HG02885 (cell line): ENCODE measurements at regions not wholly inside any gene's neighbourhood (a gene's known extent, or its start where the extent isn't known, plus 50 kb on each side); places are given as distances from the start of the nearest gene placed in this dataset.

ENCODE experiments used
- ATAC-seq: cut with Tn5 transposase; IDR thresholded peaks from one replicate; pipeline ENCODE4 v1.9.1; 2021; ENCODE audit warnings: mild to moderate bottlenecking; ENCODE audit not compliant: unreplicated experiment, poor library complexity

DNA sequence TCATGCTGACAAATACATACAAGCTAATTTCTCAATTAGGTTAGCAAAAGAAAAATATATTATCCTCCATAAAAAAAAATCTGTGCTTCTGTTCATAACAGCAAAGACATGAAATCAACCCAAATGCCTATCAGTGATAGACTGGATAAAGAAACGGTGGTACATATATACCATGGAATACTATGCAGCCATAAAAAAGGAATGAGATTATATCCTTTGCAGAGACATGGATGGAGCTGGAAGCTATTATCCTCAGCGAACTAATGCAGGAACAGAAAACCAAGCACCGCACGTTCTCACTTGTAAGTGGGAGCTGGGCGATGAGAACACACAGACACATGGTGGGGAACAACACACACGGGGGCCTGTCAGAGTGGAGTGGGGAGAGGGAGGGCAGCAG is 84.0 kb upstream of the PALMD start:
- ATAC-seq: no peak

- ATAC-seq: no peak
These were observed 80.2 kb upstream of the PALMD start for GRCh38 chr1:99565606-99566289.

DNA sequence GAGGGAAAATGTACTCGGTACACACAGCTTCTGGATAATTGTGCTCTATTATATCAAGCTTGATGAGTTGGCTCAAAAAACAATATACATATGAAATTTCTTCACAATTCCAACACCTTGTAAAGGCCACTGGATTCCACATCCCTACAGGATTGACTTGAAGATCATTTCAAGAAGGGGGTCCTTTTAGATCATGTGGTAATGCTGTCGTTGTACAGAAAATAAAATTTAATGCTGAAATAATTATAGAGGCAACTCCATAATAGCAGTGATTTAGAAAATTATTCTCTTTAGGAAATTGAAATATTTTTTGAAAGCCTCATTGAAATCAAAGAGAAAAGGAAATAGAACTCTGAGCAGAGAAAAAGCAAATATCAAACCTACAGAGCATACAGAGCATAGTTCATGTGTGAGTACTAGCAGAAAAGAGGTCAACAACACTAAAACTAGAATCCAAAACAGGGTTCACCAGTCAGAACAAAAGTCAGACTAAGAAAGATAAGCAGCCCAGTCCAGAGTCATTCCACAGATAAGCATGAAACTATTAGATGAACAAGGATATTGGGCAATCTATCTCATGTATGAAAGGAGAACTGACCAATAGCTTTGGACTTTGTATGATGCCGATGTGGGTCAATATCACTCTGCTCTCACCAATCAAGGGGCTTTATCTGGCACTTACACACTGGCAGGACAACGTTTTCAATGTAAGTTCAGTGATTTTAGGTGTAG is 79.5 kb upstream of the PALMD start:
- ATAC-seq: no peak

- no peak for ATAC-seq
These were observed 75.3 kb upstream of the PALMD start for GRCh38 chr1:99570486-99571089.

GRCh38 chr1:99571092-99571734 is 74.7 kb upstream of the PALMD start:
- no peak for ATAC-seq

GRCh38 chr1:99573431-99574217 is 72.3 kb upstream of the PALMD start:
- ATAC-seq: no peak

GRCh38 chr1:99577313-99577712 is 68.6 kb upstream of the PALMD start:
- ATAC-seq: no peak

DNA sequence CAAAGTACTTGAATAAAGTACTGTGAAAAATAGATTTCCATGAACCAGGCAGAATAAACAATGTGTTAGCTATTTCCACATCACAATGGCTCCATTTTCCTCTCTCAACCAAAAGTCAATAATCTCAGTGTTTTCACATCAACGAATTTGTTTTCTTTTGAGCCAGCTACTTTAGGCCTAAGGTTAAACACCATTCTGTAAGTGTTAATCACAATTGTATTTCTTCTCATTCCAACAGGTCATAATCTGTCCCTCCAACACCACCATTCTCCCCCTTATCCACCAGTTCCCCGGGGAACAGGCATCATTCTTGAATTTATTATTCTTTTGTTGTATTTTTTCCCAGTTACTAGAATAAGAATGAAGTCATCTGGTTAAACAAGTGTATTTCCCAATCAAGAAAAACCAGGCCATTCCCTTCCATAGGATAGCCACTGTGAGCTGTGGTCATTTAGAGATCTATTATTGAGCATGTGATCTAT is 66.2 kb upstream of the PALMD start:
- no peak for ATAC-seq

GRCh38 chr1:99580451-99580850 is 65.5 kb upstream of the PALMD start:
- no peak for ATAC-seq

- ATAC-seq: no peak
These were observed 58.9 kb upstream of the PALMD start for GRCh38 chr1:99587008-99587407.

DNA sequence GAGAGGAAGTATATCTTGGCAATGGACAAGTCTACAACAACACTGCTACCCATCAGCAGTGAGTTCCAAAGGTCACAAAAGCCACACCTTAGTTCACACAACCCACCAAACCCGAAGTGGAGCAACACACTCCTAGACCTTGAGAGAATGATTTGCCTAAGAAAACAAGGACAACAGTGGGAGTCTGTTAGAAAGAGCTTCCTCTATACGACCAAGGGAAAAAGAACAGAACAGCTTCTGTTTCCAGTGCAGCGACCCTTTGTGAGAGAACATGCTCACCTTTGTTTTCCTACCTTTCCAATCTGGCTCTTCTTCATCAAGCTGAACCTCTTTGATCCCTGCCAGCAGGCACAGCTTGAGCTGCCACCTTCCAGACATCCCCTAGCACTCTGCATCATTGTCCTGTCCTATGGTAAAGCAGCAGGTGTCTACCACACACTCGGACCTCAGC is 56.7 kb upstream of the PALMD start:
- ATAC-seq: no peak

GRCh38 chr1:99590578-99591209 is 55.2 kb upstream of the PALMD start:
- no peak for ATAC-seq

DNA sequence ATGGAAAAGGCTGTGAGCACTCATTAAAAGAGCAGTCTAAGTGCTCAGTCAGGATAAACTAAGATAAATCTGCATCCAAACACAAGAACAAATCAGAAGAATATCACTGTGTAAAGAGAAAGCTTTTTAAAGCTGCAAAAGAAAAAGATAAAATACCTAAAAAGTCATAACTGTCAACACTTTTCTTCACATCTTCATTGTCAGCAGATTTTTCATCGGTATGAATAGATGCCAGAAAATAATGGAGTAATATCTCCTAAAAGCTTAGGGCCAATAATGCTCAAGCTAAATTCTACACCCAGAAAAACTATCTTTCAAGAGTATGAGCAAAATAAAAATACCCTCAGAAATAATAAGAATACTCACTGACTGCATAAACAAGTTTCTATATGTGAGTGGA is 54.0 kb upstream of the PALMD start:
- no peak for ATAC-seq

- no peak for ATAC-seq
These were observed 51.7 kb upstream of the PALMD start for GRCh38 chr1:99594205-99594604.

DNA sequence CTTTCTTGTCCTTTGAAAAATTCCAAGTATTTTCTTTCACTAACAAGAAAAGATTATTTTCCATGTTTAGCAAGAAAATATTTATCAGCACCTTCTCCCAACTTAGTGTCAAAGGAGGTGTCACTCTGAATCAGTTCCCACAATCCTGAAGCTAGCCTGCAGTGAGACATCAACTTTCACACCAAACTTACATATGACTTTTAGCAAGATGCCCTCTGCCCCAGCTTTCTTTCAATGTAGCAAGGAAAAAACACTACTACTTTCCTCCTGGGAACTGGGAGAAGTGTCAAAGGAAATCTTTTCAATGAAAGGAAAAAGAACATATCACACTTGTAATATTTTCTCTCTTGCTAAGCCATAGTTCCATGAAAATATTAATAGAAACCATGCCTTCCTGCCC is 50.9 kb upstream of the PALMD start:
- ATAC-seq: no peak

DNA sequence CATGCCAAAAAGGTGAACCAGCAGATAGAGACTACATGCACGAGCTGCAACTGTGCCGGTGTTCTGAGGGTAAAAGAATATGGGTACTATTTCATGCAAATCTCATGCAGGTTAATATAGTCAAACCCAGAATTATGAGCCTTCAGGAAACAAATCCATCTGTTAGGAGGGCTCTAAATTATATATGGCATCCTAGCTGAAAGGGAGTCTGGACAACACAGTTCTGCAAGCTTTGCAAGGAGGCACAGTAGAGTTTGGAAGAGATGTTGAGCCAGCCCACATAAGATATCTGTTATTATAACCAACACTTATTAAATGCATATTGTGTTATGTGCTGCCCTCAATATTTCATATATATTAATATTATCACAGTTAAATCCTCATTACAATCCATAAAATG is 50.5 kb upstream of the PALMD start:
- no peak for ATAC-seq
